ENCODE measurements at regions not wholly inside any gene's neighbourhood (a gene's known extent, or its start where the extent isn't known, plus 50 kb on each side); places are given as distances from the start of the nearest gene placed in this dataset.

DNA sequence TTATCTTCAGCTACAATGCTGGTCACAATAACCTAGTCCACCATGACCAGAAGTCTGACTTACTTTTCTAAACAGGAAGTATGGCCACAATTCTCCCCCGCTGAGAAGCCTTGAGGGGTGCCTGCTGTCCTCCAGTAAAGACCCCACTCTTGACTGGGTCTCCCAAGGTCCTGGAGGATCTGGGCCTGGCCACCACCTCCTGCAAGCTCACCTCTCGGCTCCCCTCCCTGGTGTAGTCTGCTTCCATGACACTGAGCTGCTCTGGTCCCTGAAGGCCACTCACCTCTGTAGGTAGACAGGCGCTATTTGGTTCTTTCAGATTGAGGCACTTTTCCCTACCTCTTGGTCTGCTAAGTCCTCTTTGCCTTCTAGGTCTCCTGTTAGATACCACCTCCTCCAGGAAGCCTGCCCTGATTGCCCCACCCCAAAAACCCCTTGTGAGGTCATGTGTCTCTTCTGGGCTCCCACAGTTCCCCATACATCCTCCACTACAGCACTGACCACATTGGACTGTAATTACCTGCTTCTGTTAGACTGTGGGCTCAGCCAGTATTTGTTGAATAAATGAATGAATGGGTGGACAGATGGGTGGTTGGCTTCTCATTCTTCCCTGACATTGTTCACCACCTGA, 62.6 kb upstream of the IER5L start:
- no peak for DNase-seq (ENCODE audit: low spot score)

DNA sequence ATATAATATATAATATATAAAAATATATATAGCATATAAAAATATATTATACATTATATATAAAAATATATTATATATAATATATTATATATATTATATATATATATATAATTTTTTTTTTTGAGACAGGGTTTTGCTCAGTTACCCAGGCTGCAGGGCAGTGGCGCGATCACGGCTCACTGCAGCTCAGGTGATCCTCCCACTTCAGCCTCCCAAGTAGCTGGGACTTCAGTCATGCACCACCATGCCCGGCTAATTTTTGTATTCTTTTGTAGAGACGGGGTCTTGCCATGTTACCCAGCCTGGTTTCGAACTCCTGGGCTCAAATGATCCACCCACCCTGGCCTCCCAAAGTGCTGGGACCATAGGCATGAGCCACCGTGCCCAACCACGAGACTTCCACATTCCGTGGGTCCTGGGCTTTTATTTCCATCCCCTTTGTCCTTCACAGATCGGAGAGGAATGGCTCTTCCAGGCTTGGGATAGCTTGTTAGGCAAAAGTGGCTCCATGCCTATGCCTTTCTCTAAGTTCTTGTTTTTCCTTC, 62.0 kb upstream of the IER5L start:
- no peak for DNase-seq (ENCODE audit: low spot score)

DNA sequence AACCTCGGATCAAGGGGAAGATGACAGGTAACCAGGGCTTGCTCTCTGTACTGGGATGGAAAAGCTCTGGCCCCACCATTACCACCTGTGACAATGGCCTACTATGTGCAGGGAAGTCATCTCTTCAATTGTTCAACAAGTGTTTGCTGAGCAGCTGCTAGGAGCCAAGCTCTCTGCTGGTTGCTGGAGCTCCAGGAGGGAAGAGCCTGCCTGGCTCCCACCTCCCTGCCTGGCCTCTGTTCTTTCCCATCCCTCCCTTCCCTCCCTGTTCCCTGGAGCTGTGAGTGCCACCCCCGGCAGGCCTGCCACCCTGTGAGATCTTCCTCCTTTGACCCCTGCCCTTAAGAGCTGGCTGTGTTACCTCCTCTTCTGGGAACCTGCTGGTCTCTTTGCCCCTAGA, 59.7 kb upstream of the IER5L start:
- DNase-seq (ENCODE audit: low spot score): no peak

DNA sequence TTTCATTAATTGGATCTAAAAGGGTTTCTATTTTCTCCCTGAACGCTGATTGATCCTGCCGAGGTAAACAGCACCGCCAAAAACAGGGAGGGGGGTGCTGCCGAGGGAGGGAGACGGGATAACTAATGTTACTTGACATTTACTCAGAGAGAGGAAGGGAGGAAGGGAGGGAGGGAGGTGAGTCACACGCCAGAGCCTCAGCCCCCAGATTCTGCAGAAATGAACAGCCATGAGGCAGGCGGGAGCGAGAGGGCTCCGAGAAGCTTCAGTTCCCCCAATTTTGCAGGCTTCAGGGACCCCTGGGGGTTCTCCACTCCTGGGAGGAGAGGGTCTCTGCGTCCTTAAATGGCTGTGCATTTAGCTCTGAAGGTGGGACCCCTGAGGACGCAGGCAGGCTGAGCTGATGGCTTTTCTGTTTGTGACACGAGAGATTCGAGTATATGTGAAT, 59.1 kb upstream of the IER5L start:
- no peak for DNase-seq (ENCODE audit: low spot score)

DNA sequence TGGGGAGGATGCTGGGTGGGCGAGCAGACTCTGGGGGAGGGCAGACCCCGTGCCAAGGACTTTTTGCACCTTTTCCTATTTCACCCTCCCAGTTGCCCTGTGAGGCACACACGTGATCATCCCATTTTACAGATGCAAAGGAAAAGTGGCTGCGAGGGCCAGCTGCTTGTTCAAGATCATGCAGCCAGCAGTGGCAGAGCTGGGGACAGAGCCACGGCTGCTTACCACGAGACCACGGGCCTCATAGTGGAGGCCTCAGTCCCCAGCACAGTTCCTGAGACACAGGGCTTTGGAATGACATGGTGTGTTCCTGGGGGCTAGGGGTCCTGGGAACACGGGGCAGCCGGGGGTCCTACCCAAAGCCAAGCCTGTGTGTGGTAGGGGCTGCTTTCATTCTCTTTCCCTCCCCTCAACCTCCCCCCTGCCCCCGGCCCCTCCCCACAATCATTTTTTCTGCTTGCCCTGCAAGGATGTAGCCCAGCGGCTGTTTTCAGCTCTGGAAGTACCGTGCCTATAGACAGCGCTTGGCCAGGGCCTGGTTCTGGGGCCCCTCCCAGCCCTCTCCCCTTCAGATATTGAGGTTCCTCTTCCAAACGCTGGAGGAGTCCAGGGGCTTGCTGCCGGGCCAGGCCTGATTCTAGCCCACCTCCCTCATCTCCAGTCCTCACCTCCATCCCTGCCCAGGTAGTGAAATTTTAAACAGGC, 58.5 kb upstream of the IER5L start:
- DNase-seq (ENCODE audit: low spot score): no peak

DNA sequence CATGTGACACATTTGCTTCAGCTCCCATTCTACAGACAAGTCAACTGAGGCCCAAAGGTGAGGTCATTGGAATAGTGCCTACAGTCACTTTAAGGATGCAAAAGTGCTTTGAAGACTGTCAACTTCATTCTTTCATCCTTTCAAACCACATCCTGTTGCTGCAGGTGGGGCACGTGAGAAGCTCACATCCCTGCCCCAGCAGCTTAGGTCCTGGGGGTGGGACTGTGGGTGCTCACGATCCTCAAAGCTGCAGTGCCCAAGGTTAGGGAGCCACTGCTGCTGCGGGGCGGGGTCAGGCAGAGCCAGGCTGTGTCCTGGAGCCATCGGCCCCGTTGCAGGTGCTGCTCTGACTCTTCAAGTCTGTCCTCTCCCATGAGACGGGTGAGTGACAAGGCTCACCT, 57.9 kb upstream of the IER5L start:
- DNase-seq (ENCODE audit: low spot score): no peak

DNA sequence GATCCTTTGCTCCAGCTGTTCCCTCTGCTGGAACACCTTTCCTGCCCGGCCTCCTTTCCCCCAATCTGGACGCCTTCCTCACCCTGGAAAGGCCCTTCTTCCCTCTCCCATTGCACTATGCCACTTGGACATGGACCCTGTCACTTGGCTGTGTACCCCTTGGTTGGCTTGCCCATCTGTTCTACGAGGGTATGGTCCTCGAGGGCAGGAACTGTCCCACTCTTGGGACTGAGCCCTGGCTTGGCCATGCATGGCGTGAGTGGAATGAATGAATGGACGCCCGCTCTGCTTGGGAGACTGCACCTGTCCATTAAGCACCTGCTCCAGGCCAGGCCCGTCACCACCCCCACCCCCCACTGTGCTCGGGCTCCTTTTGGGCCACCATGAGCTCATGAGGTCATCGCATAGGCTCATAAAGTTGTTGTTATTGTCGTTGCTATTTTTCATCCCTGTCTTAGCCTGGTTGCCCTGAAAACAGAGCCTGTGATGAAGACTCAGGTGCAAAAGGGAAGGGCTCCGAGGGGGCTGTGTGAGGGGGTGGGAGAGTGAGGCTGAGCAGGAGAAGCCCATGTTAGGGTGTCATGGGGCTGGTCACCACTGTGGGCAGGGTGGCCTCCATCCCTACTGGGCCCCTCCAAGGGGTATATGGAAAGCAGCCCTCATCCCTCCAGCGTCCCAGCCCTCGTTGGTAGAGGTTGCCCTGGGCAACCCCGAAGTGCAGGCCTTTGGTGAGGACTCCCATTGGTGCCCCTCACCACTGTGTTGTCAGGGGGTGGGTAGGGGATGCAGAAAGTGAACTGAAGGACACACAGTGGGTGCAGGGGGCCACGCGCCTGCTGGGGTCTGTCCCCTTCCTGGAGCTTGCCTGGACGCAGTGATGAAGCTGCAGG, 57.2 kb upstream of the IER5L start:
- no peak for DNase-seq (ENCODE audit: low spot score)

DNA sequence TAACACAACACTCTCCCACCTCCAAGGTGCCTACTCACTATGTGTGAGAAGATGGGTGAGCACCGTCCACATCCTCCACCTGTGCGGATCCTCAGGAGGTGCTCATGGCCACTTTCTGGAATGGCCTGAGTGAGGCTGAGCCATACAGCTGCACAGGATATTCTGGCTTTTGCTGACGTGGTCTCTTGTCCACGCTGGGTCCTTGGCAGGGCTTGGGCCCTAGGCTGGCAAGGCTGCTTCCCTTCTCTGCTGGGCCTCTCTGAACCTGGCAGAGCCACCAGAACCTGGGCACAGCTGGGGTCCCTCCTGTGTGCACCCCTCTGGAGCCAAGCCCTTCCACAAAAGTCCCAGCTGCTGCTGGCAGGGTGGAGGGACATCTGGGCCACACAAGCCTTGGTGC, 56.4 kb upstream of the IER5L start:
- DNase-seq (ENCODE audit: low spot score): no peak

DNA sequence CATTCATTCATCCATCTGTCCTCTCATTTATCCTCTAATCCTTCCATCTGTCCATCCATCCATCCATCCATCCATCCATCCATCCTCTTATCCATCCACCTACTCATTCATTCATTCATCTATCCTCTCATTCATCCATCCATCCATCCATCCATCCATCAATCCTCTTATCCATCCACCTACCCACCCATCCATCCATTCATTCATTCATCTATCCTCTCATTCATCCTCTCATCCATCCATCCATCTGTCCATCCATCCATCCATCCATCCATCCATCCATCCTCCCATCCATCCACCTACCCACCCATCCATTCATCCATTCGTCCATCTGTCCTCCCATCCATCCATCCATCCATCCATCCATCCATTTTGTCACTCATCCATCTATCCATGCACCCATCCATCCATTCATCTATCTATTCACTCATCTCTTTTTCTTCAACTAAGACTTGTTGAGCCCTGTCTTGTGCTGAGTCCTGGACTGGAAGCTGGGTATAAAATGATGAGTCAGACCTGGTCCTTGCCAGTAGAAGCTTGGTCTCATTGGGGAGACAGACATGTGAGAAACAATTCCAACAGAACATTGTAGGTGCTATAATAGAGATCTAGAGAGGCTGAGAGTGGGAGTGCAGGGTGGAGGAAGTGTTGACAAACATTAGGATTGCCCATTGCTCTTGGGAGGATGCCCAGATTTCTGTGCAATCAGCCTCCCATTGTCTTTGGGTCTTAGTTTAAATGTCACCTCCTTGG, 55.0 kb upstream of the IER5L start:
- DNase-seq (ENCODE audit: low spot score): no peak

DNA sequence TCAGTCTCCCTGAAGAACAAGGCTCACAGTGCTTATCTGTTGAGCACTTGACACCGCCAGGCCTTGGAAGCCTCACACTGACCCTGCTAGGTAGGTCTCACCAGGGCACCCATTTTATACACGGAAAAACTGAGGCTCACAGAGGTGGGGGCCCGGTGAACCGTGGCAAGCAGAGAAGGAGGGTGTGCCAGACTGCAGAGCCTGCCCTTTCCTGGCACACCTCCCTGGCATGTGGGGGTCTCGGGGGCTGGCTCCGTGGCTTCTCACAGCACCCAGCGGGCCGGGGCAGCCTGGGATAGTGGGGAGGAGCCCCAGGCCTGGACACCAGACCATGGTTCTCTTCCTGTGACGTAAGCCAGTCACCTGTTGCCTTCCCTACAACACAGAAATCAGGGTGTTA, 53.7 kb upstream of the IER5L start:
- no peak for DNase-seq (ENCODE audit: low spot score)

DNA sequence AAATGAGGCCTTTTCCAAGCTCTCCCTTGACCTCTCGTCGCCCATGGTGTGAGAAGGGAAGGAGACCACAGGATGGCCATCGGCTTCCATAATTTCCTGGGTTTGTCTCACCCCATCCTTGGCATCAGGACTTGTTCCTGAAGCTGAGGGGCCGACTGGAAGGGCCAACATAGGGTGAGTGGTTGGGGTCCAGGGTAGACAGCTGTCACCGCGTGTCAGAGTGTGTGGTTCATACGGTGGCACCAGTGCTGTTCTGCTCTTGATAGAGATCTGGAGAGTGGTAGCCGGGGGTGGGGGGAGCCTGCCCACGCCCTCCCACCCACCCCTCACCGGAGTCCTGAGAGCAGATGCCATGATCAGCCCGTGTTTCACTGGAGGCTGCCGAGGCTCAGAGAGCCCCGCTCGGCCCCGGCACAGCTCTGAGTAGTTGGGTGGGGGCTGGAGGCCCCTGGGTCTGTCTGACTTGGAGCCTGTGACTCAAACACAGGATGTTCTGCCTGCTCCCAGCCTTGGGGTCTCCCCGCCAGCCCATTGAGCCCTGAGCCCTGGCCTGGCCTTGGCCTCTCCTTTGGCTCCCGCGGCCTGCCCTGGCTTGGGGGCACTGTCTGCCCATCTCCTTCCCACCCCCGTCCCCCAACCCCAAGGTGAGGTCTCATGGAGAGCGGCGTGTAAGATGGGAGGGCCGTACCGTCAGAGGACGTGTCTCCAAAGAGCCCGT, 53.1 kb upstream of the IER5L start:
- no peak for DNase-seq (ENCODE audit: low spot score)

DNA sequence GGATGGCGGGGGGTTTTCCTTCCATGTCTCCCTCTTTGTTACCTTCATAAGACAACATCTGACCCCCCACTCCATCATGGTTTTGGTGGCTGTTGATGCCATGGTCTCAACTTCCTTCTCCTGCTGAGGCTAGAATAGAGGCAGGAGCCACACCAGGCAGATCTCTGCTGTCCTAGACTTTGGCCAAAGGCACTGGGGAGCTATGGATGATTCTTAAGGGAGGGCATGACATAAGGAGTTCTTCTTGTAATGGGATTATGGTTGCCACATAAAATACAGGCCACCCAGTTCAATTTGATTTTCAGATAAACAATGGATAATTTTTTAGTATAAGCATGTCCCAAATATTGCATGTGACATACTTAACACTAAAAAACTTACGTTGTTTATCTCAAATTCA, 52.2 kb upstream of the IER5L start:
- no peak for DNase-seq (ENCODE audit: low spot score)
